Effector memory CD8-positive, alpha-beta T cell (primary cell): ENCODE measurements at regions not wholly inside any gene's neighbourhood (a gene's known extent, or its start where the extent isn't known, plus 50 kb on each side); places are given as distances from the start of the nearest gene placed in this dataset.
A peak's percentile ranks its signal among the peaks of the same experiment; 100 is the strongest.

Source experiments
- ATAC-seq: fragments of 150-1000 bp; cut with Tn5 transposase; replicated peaks from 2 replicates; pipeline ENCODE4 v1.10.0; 2021; ENCODE audit warnings: mild to moderate bottlenecking, moderate library complexity
- DNase-seq, 3 experiments: peaks; one replicate each; pipeline ENCODE4 v3.0.0; 2021
- H3K27ac Mint-ChIP-seq, 2 donors: one replicate each; pipeline ENCODE4 v1.8.0; 2022; ENCODE audit warnings: mild to moderate bottlenecking in 2 of 2, mixed read lengths in 2 of 2, moderate library complexity in 2 of 2
- H3K27me3 Mint-ChIP-seq, 2 donors: one replicate each; pipeline ENCODE4 v1.8.0; 2022; ENCODE audit warnings: mixed read lengths in 2 of 2
- H3K36me3 Mint-ChIP-seq: one replicate; pipeline ENCODE4 v1.8.0; 2022; ENCODE audit warnings: mild to moderate bottlenecking, moderate library complexity, mixed read lengths; ENCODE audit not compliant: insufficient read depth
- H3K4me1 Mint-ChIP-seq, 2 donors: one replicate each; pipeline ENCODE4 v1.8.0; 2022; ENCODE audit warnings: low read depth in 2 of 2, mixed read lengths in 2 of 2
- H3K4me3 Mint-ChIP-seq, 2 donors: one replicate each; pipeline ENCODE4 v1.8.0; 2022; ENCODE audit warnings: mild to moderate bottlenecking in 2 of 2, mixed read lengths in 2 of 2, moderate library complexity in 2 of 2
- H3K9me3 Mint-ChIP-seq, 2 donors: one replicate each; pipeline ENCODE4 v1.8.0; 2022; ENCODE audit warnings: mixed read lengths in 2 of 2

GRCh38 chr11:35064114-35064800 lies 74.7 kb upstream of the CD44 start:
- ATAC-seq (no peak), DNase-seq (no peak)
- H3K4me1 Mint-ChIP-seq: peaks cover 31 to 50% of the 10 kb centered on the region in 2 donors
- no peak overlapping the region for H3K4me3 Mint-ChIP-seq
- H3K36me3 Mint-ChIP-seq: peaks cover 3% of the 10 kb centered on the region
- no peaks in the 10 kb centered on the region for H3K27me3 Mint-ChIP-seq
- peaks cover 0 to 10% of the 10 kb centered on the region in 2 donors for H3K9me3 Mint-ChIP-seq
- H3K27ac Mint-ChIP-seq: no peak overlapping the region

- H3K4me3 Mint-ChIP-seq: peak overlapping the region in 1 of 2 donors; percentile 32
- H3K36me3 Mint-ChIP-seq: peaks cover 3% of the 10 kb centered on the region
- ATAC-seq (no peak), DNase-seq (no peak)
- H3K27ac Mint-ChIP-seq: peak overlapping the region in 1 of 2 donors; percentile 14
- peaks cover 30 to 38% of the 10 kb centered on the region in 2 donors for H3K4me1 Mint-ChIP-seq
- H3K9me3 Mint-ChIP-seq: peaks cover 0 to 20% of the 10 kb centered on the region in 2 donors
- no peaks in the 10 kb centered on the region for H3K27me3 Mint-ChIP-seq
These were observed 73.4 kb upstream of the CD44 start for GRCh38 chr11:35065566-35065965.

GRCh38 chr11:35066030-35066429 lies 72.9 kb upstream of the CD44 start:
- ATAC-seq: no peak
- peaks cover 3% of the 10 kb centered on the region for H3K36me3 Mint-ChIP-seq
- H3K4me3 Mint-ChIP-seq: peak overlapping the region; percentile 70 to 73
- peaks cover 0 to 23% of the 10 kb centered on the region in 2 donors for H3K9me3 Mint-ChIP-seq
- peak overlapping the region; percentile 92 to 94 for H3K27ac Mint-ChIP-seq
- no peaks in the 10 kb centered on the region for H3K27me3 Mint-ChIP-seq
- no peak for DNase-seq
- peaks cover 30 to 38% of the 10 kb centered on the region in 2 donors for H3K4me1 Mint-ChIP-seq

GRCh38 chr11:35066783-35067423 lies 72.1 kb upstream of the CD44 start:
- peaks cover 30 to 38% of the 10 kb centered on the region in 2 donors for H3K4me1 Mint-ChIP-seq
- peak overlapping the region; percentile 70 to 73 for H3K4me3 Mint-ChIP-seq
- peak; percentile 29 to 37 (median 34) for DNase-seq
- peaks cover 3% of the 10 kb centered on the region for H3K36me3 Mint-ChIP-seq
- H3K27me3 Mint-ChIP-seq: no peaks in the 10 kb centered on the region
- peak; percentile 92 for ATAC-seq
- peaks cover 0 to 23% of the 10 kb centered on the region in 2 donors for H3K9me3 Mint-ChIP-seq
- peak overlapping the region; percentile 92 to 94 for H3K27ac Mint-ChIP-seq

GRCh38 chr11:35071722-35072121 lies 67.2 kb upstream of the CD44 start:
- H3K9me3 Mint-ChIP-seq: peaks cover 0 to 17% of the 10 kb centered on the region in 2 donors

GRCh38 chr11:35073691-35074419 lies 65.1 kb upstream of the CD44 start:
- Mint-ChIP-seq H3K27me3 (no peaks in the 10 kb centered on the region), H3K4me1 (peaks cover 32 to 40% of the 10 kb centered on the region in 2 donors), H3K4me3 (no peak overlapping the region), H3K9me3 (peaks cover 0 to 13% of the 10 kb centered on the region in 2 donors), H3K27ac (no peak overlapping the region), H3K36me3 (peaks cover 7% of the 10 kb centered on the region)
- no peak for DNase-seq
- ATAC-seq: no peak

More at GRCh38 chr11:35071722-35072121, 67.2 kb upstream of the CD44 start:
- ATAC-seq (no peak), DNase-seq (no peak)
- H3K4me3 Mint-ChIP-seq: no peak overlapping the region
- peaks cover 3% of the 10 kb centered on the region for H3K36me3 Mint-ChIP-seq
- H3K4me1 Mint-ChIP-seq: peaks cover 33 to 39% of the 10 kb centered on the region in 2 donors
- no peaks in the 10 kb centered on the region for H3K27me3 Mint-ChIP-seq
- peak overlapping the region in 1 of 2 donors; percentile 77 for H3K27ac Mint-ChIP-seq

GRCh38 chr11:35076201-35077100 lies 62.5 kb upstream of the CD44 start:
- no peak for DNase-seq
- Mint-ChIP-seq H3K27ac (peak overlapping the region; percentile 94 to 96), H3K4me1 (peaks cover 50 to 60% of the 10 kb centered on the region in 2 donors), H3K27me3 (no peaks in the 10 kb centered on the region), H3K36me3 (peaks cover 10% of the 10 kb centered on the region), H3K4me3 (peak overlapping the region in 1 of 2 donors; percentile 66), H3K9me3 (no peaks in the 10 kb centered on the region)
- ATAC-seq: no peak

GRCh38 chr11:35077709-35078469 lies 61.1 kb upstream of the CD44 start:
- Mint-ChIP-seq H3K4me1 (peaks cover 60 to 65% of the 10 kb centered on the region in 2 donors), H3K27me3 (no peaks in the 10 kb centered on the region), H3K27ac (peak overlapping the region; percentile 94 to 96), H3K9me3 (no peaks in the 10 kb centered on the region), H3K36me3 (peaks cover 17% of the 10 kb centered on the region), H3K4me3 (peak overlapping the region; percentile 54 to 66)
- ATAC-seq (peak; percentile 69), DNase-seq (peak; percentile 56 to 65 (median 59))

- DNase-seq: peak in 1 of 3 experiments; percentile 16
- Mint-ChIP-seq H3K27ac (peak overlapping the region; percentile 94 to 96), H3K4me1 (peaks cover 65 to 68% of the 10 kb centered on the region in 2 donors), H3K36me3 (peaks cover 23% of the 10 kb centered on the region), H3K9me3 (no peaks in the 10 kb centered on the region), H3K27me3 (no peaks in the 10 kb centered on the region), H3K4me3 (peak overlapping the region; percentile 54 to 66)
- ATAC-seq: no peak
These were observed 60.6 kb upstream of the CD44 start for GRCh38 chr11:35078470-35078735.

GRCh38 chr11:35079611-35080010 lies 59.4 kb upstream of the CD44 start:
- H3K4me3 Mint-ChIP-seq: peak overlapping the region in 1 of 2 donors; percentile 19
- H3K36me3 Mint-ChIP-seq: peaks cover 30% of the 10 kb centered on the region
- H3K4me1 Mint-ChIP-seq: peaks cover 74 to 77% of the 10 kb centered on the region in 2 donors
- H3K27ac Mint-ChIP-seq: peak overlapping the region; percentile 94 to 96
- DNase-seq (no peak), ATAC-seq (no peak)
- no peaks in the 10 kb centered on the region for H3K27me3 Mint-ChIP-seq
- no peaks in the 10 kb centered on the region for H3K9me3 Mint-ChIP-seq

- peak overlapping the region; percentile 97 to 100 for H3K27ac Mint-ChIP-seq
- peaks cover 30% of the 10 kb centered on the region for H3K36me3 Mint-ChIP-seq
- peak; percentile 84 to 88 (median 85) for DNase-seq
- H3K9me3 Mint-ChIP-seq: no peaks in the 10 kb centered on the region
- ATAC-seq: peak; percentile 76
- H3K4me3 Mint-ChIP-seq: peak overlapping the region; percentile 79 to 84
- H3K4me1 Mint-ChIP-seq: peaks cover 65 to 74% of the 10 kb centered on the region in 2 donors
- no peaks in the 10 kb centered on the region for H3K27me3 Mint-ChIP-seq
These were observed 56.4 kb upstream of the CD44 start for GRCh38 chr11:35082321-35083180.

GRCh38 chr11:35083181-35083430 lies 55.9 kb upstream of the CD44 start:
- ATAC-seq (no peak), DNase-seq (no peak)
- peaks cover 25% of the 10 kb centered on the region for H3K36me3 Mint-ChIP-seq
- peak overlapping the region; percentile 79 to 84 for H3K4me3 Mint-ChIP-seq
- H3K9me3 Mint-ChIP-seq: no peaks in the 10 kb centered on the region
- H3K27ac Mint-ChIP-seq: peak overlapping the region; percentile 97 to 100
- H3K4me1 Mint-ChIP-seq: peaks cover 61 to 74% of the 10 kb centered on the region in 2 donors
- H3K27me3 Mint-ChIP-seq: no peaks in the 10 kb centered on the region
